Uterus (tissue), 3 donors: ENCODE measurements at regions not wholly inside any gene's neighbourhood (a gene's known extent, or its start where the extent isn't known, plus 50 kb on each side); places are given as distances from the start of the nearest gene placed in this dataset.

Experiments
- DNase-seq, 2 donors: peaks; one replicate each; pipeline ENCODE4 v3.0.0-alpha.2; 2019 to 2020
- H3K27ac ChIP-seq, 2 donors: fragments of 200-600 bp; sonication (generic); 1 replicate in 1 of 2; 2 replicates in 1 of 2; pipeline ENCODE4 v1.5.1; 2016 to 2018
- H3K27me3 ChIP-seq, 2 donors: fragments of 200-600 bp; sonication (generic); one replicate each; pipeline ENCODE4 v1.5.1; 2018 to 2019; ENCODE audit warnings: control low read depth in 1 of 2
- H3K36me3 ChIP-seq, 2 donors: fragments of 200-600 bp; sonication (generic); one replicate each; pipeline ENCODE4 v1.5.1; 2019; ENCODE audit warnings: control low read depth in 1 of 2
- H3K4me1 ChIP-seq, 2 donors: fragments of 200-600 bp; sonication (generic); one replicate each; pipeline ENCODE4 v1.5.1; 2018 to 2019; ENCODE audit warnings: control low read depth in 1 of 2
- H3K4me3 ChIP-seq, 2 donors: fragments of 200-600 bp; sonication (generic); 1 replicate in 1 of 2; 2 replicates in 1 of 2; pipeline ENCODE4 v1.5.1; 2018 to 2019; ENCODE audit warnings: mild to moderate bottlenecking in 1 of 2
- H3K9me3 ChIP-seq, 2 donors: fragments of 200-600 bp; sonication (generic); one replicate each; pipeline ENCODE4 v1.5.1; 2019; ENCODE audit warnings: control low read depth in 1 of 2
- CTCF ChIP-seq, 4 experiments: fragments of 200-600 bp in 2 of 4; fragments of 450-650 bp in 2 of 4; sonication (generic) in 2 of 4; IDR thresholded peaks; one replicate each; pipeline ENCODE4 v1.5.1; 2016 to 2019; ENCODE audit warnings: antibody characterized with exemption in 4 of 4, mild to moderate bottlenecking in 2 of 4, moderate library complexity in 1 of 4
- POLR2A ChIP-seq, 2 donors: fragments of 450-650 bp; IDR thresholded peaks; one replicate each; pipeline ENCODE4 v1.6.1; 2016; ENCODE audit warnings: antibody characterized with exemption in 2 of 2, mild to moderate bottlenecking in 1 of 2, moderate library complexity in 1 of 2
- intact Hi-C: fragments of 100-400 bp; cut with DNase I; formaldehyde crosslinking; loops from one replicate; pipeline ENCODE4 v1.15.1; 2023; ENCODE audit warnings: low total_unique reads
- donor health status: DM: yes; HTN: yes; CAD: no.

GRCh38 chr6:56377295-56377694, 129.9 kb upstream of the COL21A1 start:
- H3K27me3 ChIP-seq = no peaks in the 10 kb centered on the region
- peak overlapping the region; percentile 69 to 96 for H3K27ac ChIP-seq
- H3K36me3 ChIP-seq = no peaks in the 10 kb centered on the region
- peaks cover 17 to 28% of the 10 kb centered on the region in 2 donors for H3K4me1 ChIP-seq
- no peak overlapping the region for H3K4me3 ChIP-seq
- intact Hi-C loops = loop anchor here (10.0 kb wide), 1 partner anchor 168 kb away; no protein-coding TSS in a partner anchor
- no peaks in the 10 kb centered on the region for H3K9me3 ChIP-seq
- TF ChIP-seq POLR2A (IDR thresholded peaks at IDR 0.05) = no peak
- TF ChIP-seq CTCF (IDR thresholded peaks at IDR 0.05) = no peak
- DNase-seq = no peak

GRCh38 chr6:56375806-56376205, 128.4 kb upstream of the COL21A1 start:
- intact Hi-C loops = loop anchor here (10.0 kb wide), 1 partner anchor 169 kb away; no protein-coding TSS in a partner anchor
- TF ChIP-seq CTCF (IDR thresholded peaks at IDR 0.05) = no peak
- no peaks in the 10 kb centered on the region for H3K36me3 ChIP-seq
- no peaks in the 10 kb centered on the region for H3K27me3 ChIP-seq
- no peaks in the 10 kb centered on the region for H3K9me3 ChIP-seq
- no peak for DNase-seq
- peak overlapping the region; percentile 93 to 96 for H3K27ac ChIP-seq
- H3K4me1 ChIP-seq = peaks cover 25 to 28% of the 10 kb centered on the region in 2 donors
- no peak overlapping the region for H3K4me3 ChIP-seq

GRCh38 chr6:56374841-56375369, 127.5 kb upstream of the COL21A1 start:
- H3K4me1 ChIP-seq = peaks cover 25 to 28% of the 10 kb centered on the region in 2 donors
- TF ChIP-seq CTCF (IDR thresholded peaks at IDR 0.05) (peak in 1 of 4 experiments; percentile 1), POLR2A (IDR thresholded peaks at IDR 0.05) (no peak)
- H3K9me3 ChIP-seq = no peaks in the 10 kb centered on the region
- peak overlapping the region in 1 of 2 donors; percentile 7 for H3K4me3 ChIP-seq
- peak; percentile 68 to 76 for DNase-seq
- intact Hi-C loops = loop anchor here (10.0 kb wide), 1 partner anchor 170 kb away; no protein-coding TSS in a partner anchor
- H3K27me3 ChIP-seq = no peaks in the 10 kb centered on the region
- peak overlapping the region; percentile 93 to 96 for H3K27ac ChIP-seq
- no peaks in the 10 kb centered on the region for H3K36me3 ChIP-seq

- Histone ChIP-seq H3K27ac (peak overlapping the region; percentile 93 to 96), H3K4me1 (peaks cover 18 to 29% of the 10 kb centered on the region in 2 donors), H3K4me3 (no peak overlapping the region), H3K9me3 (no peaks in the 10 kb centered on the region), H3K36me3 (no peaks in the 10 kb centered on the region), H3K27me3 (no peaks in the 10 kb centered on the region)
- intact Hi-C loops = loop anchor here (10.0 kb wide), 1 partner anchor 172 kb away; no protein-coding TSS in a partner anchor
- TF ChIP-seq POLR2A (IDR thresholded peaks at IDR 0.05) (no peak), CTCF (IDR thresholded peaks at IDR 0.05) (no peak)
- DNase-seq = no peak
These were observed 125.1 kb upstream of the COL21A1 start for GRCh38 chr6:56372406-56372995.

GRCh38 chr6:56370561-56371211, 123.3 kb upstream of the COL21A1 start:
- H3K9me3 ChIP-seq = no peaks in the 10 kb centered on the region
- H3K4me3 ChIP-seq = no peak overlapping the region
- no peaks in the 10 kb centered on the region for H3K36me3 ChIP-seq
- TF ChIP-seq CTCF (IDR thresholded peaks at IDR 0.05) = no peak
- TF ChIP-seq POLR2A (IDR thresholded peaks at IDR 0.05) = no peak
- H3K27me3 ChIP-seq = no peaks in the 10 kb centered on the region
- H3K27ac ChIP-seq = peak overlapping the region; percentile 93 to 96
- DNase-seq = peak; percentile 60 to 89
- intact Hi-C loops = loop anchor here (10.0 kb wide), 1 partner anchor 174 kb away; no protein-coding TSS in a partner anchor
- H3K4me1 ChIP-seq = peaks cover 18 to 21% of the 10 kb centered on the region in 2 donors
